ENCODE measurements at regions not wholly inside any gene's neighbourhood (a gene's known extent, or its start where the extent isn't known, plus 50 kb on each side); places are given as distances from the start of the nearest gene placed in this dataset.

DNA sequence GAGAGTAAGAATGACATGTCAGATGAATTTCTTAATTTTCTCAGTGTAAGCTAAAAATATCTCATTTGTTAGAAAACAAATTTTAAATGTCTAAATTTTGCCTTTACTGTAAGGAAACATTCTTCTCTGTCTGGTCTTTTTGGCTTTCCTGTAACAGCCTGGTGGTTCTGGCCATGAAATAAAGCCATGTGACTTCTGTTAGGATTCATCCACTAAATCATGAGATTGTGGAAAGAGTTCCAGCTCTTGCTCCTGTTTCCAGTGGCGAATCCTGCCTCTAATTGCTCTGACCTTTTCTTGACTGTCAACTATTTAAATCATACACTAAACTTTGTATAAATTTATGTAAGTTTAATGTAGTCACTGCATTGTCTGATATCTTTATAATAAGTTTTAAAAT is 398.5 kb upstream of the AKR1E2 start:
- no peaks in the 10 kb centered on the region for H3K9me2 ChIP-seq (replicated peaks; ENCODE audit: control insufficient read depth, low read length)
- no peaks in the 10 kb centered on the region for H4K20me1 ChIP-seq (ENCODE audit: control insufficient read depth, insufficient read depth, low read depth, low read length)
- H3K27ac ChIP-seq (ENCODE audit: low read depth, low read length): no peak overlapping the region
- no peak overlapping the region for H3K4me3 ChIP-seq (ENCODE audit: low read length)
- no peaks in the 10 kb centered on the region for H3K4me1 ChIP-seq (ENCODE audit: control insufficient read depth, low read length)
- no peak overlapping the region for H3K4me2 ChIP-seq (ENCODE audit: low read length)
- no peaks in the 10 kb centered on the region for H3K79me2 ChIP-seq (ENCODE audit: control insufficient read depth, low read length)
- no peaks in the 10 kb centered on the region for H3K27me3 ChIP-seq (ENCODE audit: control insufficient read depth, low read length)
- no peaks in the 10 kb centered on the region for H3K9me3 ChIP-seq (ENCODE audit: control insufficient read depth, insufficient read depth, low read length)
- H3F3A ChIP-seq (ENCODE audit: control insufficient read depth, insufficient read depth): no peaks in the 10 kb centered on the region
- no peak for TF ChIP-seq EZH2phosphoT487 (IDR thresholded peaks at IDR 0.05; ENCODE audit: borderline replicate concordance, low read length)
- TF ChIP-seq, protein P1, sequence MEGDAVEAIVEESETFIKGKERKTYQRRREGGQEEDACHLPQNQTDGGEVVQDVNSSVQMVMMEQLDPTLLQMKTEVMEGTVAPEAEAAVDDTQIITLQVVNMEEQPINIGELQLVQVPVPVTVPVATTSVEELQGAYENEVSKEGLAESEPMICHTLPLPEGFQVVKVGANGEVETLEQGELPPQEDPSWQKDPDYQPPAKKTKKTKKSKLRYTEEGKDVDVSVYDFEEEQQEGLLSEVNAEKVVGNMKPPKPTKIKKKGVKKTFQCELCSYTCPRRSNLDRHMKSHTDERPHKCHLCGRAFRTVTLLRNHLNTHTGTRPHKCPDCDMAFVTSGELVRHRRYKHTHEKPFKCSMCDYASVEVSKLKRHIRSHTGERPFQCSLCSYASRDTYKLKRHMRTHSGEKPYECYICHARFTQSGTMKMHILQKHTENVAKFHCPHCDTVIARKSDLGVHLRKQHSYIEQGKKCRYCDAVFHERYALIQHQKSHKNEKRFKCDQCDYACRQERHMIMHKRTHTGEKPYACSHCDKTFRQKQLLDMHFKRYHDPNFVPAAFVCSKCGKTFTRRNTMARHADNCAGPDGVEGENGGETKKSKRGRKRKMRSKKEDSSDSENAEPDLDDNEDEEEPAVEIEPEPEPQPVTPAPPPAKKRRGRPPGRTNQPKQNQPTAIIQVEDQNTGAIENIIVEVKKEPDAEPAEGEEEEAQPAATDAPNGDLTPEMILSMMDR (IDR thresholded peaks at IDR 0.05; ENCODE audit: low read depth, low read length, poor library complexity, severe bottlenecking): no peak
- H3K36me3 ChIP-seq (ENCODE audit: control insufficient read depth, low read length): no peaks in the 10 kb centered on the region

DNA sequence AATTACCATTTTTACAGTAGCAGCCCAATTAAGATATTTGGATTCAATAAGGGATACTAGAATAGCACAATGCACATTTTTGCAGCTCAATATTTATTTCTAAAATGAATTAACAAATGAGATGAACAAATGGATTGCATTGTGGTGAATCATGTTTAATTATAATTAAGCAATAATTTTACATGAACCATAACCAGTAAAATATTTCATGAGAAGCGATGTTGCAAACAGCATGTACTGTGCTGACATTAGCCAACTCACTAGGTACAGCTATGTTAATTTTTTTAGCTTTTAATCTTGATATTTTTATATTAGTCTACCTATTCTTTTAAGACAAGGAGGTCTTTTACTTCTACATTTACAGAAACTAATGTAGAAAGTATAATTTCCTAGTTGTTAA is 399.1 kb upstream of the AKR1E2 start:
- H3K27ac ChIP-seq (ENCODE audit: low read depth, low read length): no peak overlapping the region
- H3K9me3 ChIP-seq (ENCODE audit: control insufficient read depth, insufficient read depth, low read length): no peaks in the 10 kb centered on the region
- H3K79me2 ChIP-seq (ENCODE audit: control insufficient read depth, low read length): no peaks in the 10 kb centered on the region
- no peaks in the 10 kb centered on the region for H3K9me2 ChIP-seq (replicated peaks; ENCODE audit: control insufficient read depth, low read length)
- TF ChIP-seq, protein P1 (IDR thresholded peaks at IDR 0.05; ENCODE audit: low read depth, low read length, poor library complexity, severe bottlenecking): no peak
- TF ChIP-seq EZH2phosphoT487 (IDR thresholded peaks at IDR 0.05; ENCODE audit: borderline replicate concordance, low read length): no peak
- no peak overlapping the region for H3K4me3 ChIP-seq (ENCODE audit: low read length)
- H4K20me1 ChIP-seq (ENCODE audit: control insufficient read depth, insufficient read depth, low read depth, low read length): no peaks in the 10 kb centered on the region
- no peaks in the 10 kb centered on the region for H3K36me3 ChIP-seq (ENCODE audit: control insufficient read depth, low read length)
- H3F3A ChIP-seq (ENCODE audit: control insufficient read depth, insufficient read depth): no peaks in the 10 kb centered on the region
- no peaks in the 10 kb centered on the region for H3K4me1 ChIP-seq (ENCODE audit: control insufficient read depth, low read length)
- H3K27me3 ChIP-seq (ENCODE audit: control insufficient read depth, low read length): no peaks in the 10 kb centered on the region
- H3K4me2 ChIP-seq (ENCODE audit: low read length): no peak overlapping the region

DNA sequence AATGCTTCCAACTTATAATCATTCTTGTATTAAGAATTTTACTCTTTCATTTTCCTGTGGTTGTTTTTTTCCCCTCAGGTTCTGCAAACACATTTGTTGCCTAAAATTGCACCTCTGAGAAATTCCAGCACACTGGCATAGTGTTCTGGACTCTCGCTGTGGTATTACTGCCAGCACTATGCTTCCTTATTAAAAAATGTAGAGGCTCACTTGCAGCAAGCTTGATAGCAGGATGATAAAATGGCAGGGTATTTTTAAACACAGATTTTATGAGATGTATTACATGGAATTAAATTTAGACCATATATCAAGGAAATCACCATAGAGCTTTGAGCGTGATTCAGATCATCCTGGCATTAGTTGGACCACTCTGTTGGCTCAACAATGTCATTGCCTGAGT is 416.7 kb upstream of the AKR1E2 start:
- no peak overlapping the region for H3K4me2 ChIP-seq (ENCODE audit: low read length)
- no peaks in the 10 kb centered on the region for H3K36me3 ChIP-seq (ENCODE audit: control insufficient read depth, low read length)
- no peak overlapping the region for H3K4me3 ChIP-seq (ENCODE audit: low read length)
- H3K27me3 ChIP-seq (ENCODE audit: control insufficient read depth, low read length): no peaks in the 10 kb centered on the region
- no peaks in the 10 kb centered on the region for H3K79me2 ChIP-seq (ENCODE audit: control insufficient read depth, low read length)
- no peaks in the 10 kb centered on the region for H3F3A ChIP-seq (ENCODE audit: control insufficient read depth, insufficient read depth)
- H3K9me2 ChIP-seq (replicated peaks; ENCODE audit: control insufficient read depth, low read length): no peaks in the 10 kb centered on the region
- no peak overlapping the region for H3K27ac ChIP-seq (ENCODE audit: low read depth, low read length)
- H3K9me3 ChIP-seq (ENCODE audit: control insufficient read depth, insufficient read depth, low read length): no peaks in the 10 kb centered on the region
- TF ChIP-seq, protein P1 (IDR thresholded peaks at IDR 0.05; ENCODE audit: low read depth, low read length, poor library complexity, severe bottlenecking): no peak
- TF ChIP-seq EZH2phosphoT487 (IDR thresholded peaks at IDR 0.05; ENCODE audit: borderline replicate concordance, low read length): no peak
- H4K20me1 ChIP-seq (ENCODE audit: control insufficient read depth, insufficient read depth, low read depth, low read length): no peaks in the 10 kb centered on the region
- no peaks in the 10 kb centered on the region for H3K4me1 ChIP-seq (ENCODE audit: control insufficient read depth, low read length)

DNA sequence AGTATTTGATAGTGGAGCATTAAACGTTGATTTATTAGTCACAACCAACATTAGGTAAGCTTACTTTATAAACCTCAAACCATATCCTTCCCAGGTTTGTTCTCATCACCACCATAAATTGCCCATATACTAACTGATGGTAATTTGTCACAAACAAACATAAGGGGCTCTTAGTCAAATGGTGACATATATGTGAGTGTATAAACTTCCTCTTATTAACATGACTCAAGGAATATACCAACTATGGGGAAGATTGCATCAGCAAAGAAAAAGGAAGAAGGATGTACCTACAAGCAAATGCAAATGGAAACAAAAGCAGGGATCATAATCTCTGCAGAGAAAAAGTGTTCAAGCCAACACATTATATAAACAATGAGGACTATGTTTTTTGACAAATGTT is 418.2 kb upstream of the AKR1E2 start:
- TF ChIP-seq, protein P1 (IDR thresholded peaks at IDR 0.05; ENCODE audit: low read depth, low read length, poor library complexity, severe bottlenecking): no peak
- TF ChIP-seq EZH2phosphoT487 (IDR thresholded peaks at IDR 0.05; ENCODE audit: borderline replicate concordance, low read length): no peak
- Histone ChIP-seq H3K79me2 (ENCODE audit: control insufficient read depth, low read length) (no peaks in the 10 kb centered on the region), H3F3A (ENCODE audit: control insufficient read depth, insufficient read depth) (no peaks in the 10 kb centered on the region), H3K4me2 (ENCODE audit: low read length) (no peak overlapping the region), H3K9me3 (ENCODE audit: control insufficient read depth, insufficient read depth, low read length) (no peaks in the 10 kb centered on the region), H3K27ac (ENCODE audit: low read depth, low read length) (no peak overlapping the region), H3K36me3 (ENCODE audit: control insufficient read depth, low read length) (no peaks in the 10 kb centered on the region), H3K4me1 (ENCODE audit: control insufficient read depth, low read length) (no peaks in the 10 kb centered on the region), H4K20me1 (ENCODE audit: control insufficient read depth, insufficient read depth, low read depth, low read length) (no peaks in the 10 kb centered on the region), H3K4me3 (ENCODE audit: low read length) (no peak overlapping the region), H3K9me2 (replicated peaks; ENCODE audit: control insufficient read depth, low read length) (no peaks in the 10 kb centered on the region), H3K27me3 (ENCODE audit: control insufficient read depth, low read length) (no peaks in the 10 kb centered on the region)
